MM.1S (cell line): ENCODE measurements at regions not wholly inside any gene's neighbourhood (a gene's known extent, or its start where the extent isn't known, plus 50 kb on each side); places are given as distances from the start of the nearest gene placed in this dataset.

Experiments used
- CTCF ChIP-seq: fragments of 300-600 bp; sonication (generic); IDR thresholded peaks from 2 replicates; pipeline ENCODE4 v1.5.1; 2016; ENCODE audit warnings: antibody characterized with exemption, low read length, mixed read lengths
- EZH2 ChIP-seq: fragments of 300-600 bp; sonication (generic); optimal IDR thresholded peaks from 2 replicates; pipeline ENCODE3; 2017; ENCODE audit warnings: low read depth, mild to moderate bottlenecking, antibody characterized with exemption, low read length, mixed read lengths
- EZH2phosphoT487 ChIP-seq: fragments of 300-600 bp; sonication (generic); IDR thresholded peaks from 2 replicates; pipeline ENCODE4 v1.6.1; 2018; ENCODE audit warnings: antibody characterized with exemption, low read length

GRCh38 chr2:221153226-221153625 is 418.9 kb downstream of the EPHA4 start:
- TF ChIP-seq CTCF (no peak), EZH2 (no peak), EZH2phosphoT487 (no peak)
